NCI-H2227 treated with DMSO at 0.1 percent for 48 hours (cell line): ENCODE measurements at regions not wholly inside any gene's neighbourhood (a gene's known extent, or its start where the extent isn't known, plus 50 kb on each side); places are given as distances from the start of the nearest gene placed in this dataset.

Source experiments
- DNase-seq: peaks from one replicate; lab custom pipeline; 2025; lab: John Stamatoyannopoulos, UW

GRCh38 chr18:34594266-34594665 lies 115.8 kb upstream of the DTNA start:
- no peak for DNase-seq

- DNase-seq = peak; percentile 13
Measured at GRCh38 chr18:34595690-34596089, 114.4 kb upstream of the DTNA start.

GRCh38 chr18:34598120-34598635 lies 111.9 kb upstream of the DTNA start:
- DNase-seq = no peak

- DNase-seq = no peak
Measured at GRCh38 chr18:34600158-34600557, 109.9 kb upstream of the DTNA start.

GRCh38 chr18:34600874-34601656 lies 109.0 kb upstream of the DTNA start:
- DNase-seq = no peak

GRCh38 chr18:34604591-34604990 lies 105.5 kb upstream of the DTNA start:
- DNase-seq = no peak

GRCh38 chr18:34606851-34607250 lies 103.2 kb upstream of the DTNA start:
- DNase-seq = no peak

- DNase-seq = no peak
Measured at GRCh38 chr18:34608064-34608463, 102.0 kb upstream of the DTNA start.

GRCh38 chr18:34609986-34610648 lies 100.0 kb upstream of the DTNA start:
- DNase-seq = no peak

GRCh38 chr18:34611904-34612303 lies 98.2 kb upstream of the DTNA start:
- no peak for DNase-seq

GRCh38 chr18:34620258-34620861 lies 89.7 kb upstream of the DTNA start:
- DNase-seq = no peak

GRCh38 chr18:34623557-34623956 lies 86.5 kb upstream of the DTNA start:
- no peak for DNase-seq

GRCh38 chr18:34624551-34624950 lies 85.5 kb upstream of the DTNA start:
- no peak for DNase-seq

GRCh38 chr18:34626404-34627136 lies 83.5 kb upstream of the DTNA start:
- no peak for DNase-seq

GRCh38 chr18:34627137-34627920 lies 82.8 kb upstream of the DTNA start:
- DNase-seq = no peak

- no peak for DNase-seq
Measured at GRCh38 chr18:34631093-34631966, 78.8 kb upstream of the DTNA start.

GRCh38 chr18:34632321-34632720 lies 77.8 kb upstream of the DTNA start:
- DNase-seq = no peak

GRCh38 chr18:34633368-34633767 lies 76.7 kb upstream of the DTNA start:
- no peak for DNase-seq

GRCh38 chr18:34637094-34637801 lies 72.8 kb upstream of the DTNA start:
- no peak for DNase-seq

GRCh38 chr18:34639687-34640086 lies 70.4 kb upstream of the DTNA start:
- no peak for DNase-seq
